ENCODE measurements at regions not wholly inside any gene's neighbourhood (a gene's known extent, or its start where the extent isn't known, plus 50 kb on each side); places are given as distances from the start of the nearest gene placed in this dataset.
"Not testable (repeated sequence)": the region's sequence is repeated elsewhere in the genome, so short reads cannot be mapped to it uniquely, and the experiment has no call there.

- H3K36me3 Mint-ChIP-seq (ENCODE audit: low read depth); DNase-seq (ENCODE audit: low spot score); H3K27me3 Mint-ChIP-seq (ENCODE audit: low read depth); H3K9me3 Mint-ChIP-seq; H3K4me1 Mint-ChIP-seq (ENCODE audit: low read depth); H3K27ac Mint-ChIP-seq; H3K4me3 Mint-ChIP-seq (ENCODE audit: low read depth); intact Hi-C loops (cut with micrococcal nuclease): not testable (repeated sequence)
These were observed 125.4 kb downstream of the MTERF1 start for GRCh38 chr7:91755121-91755520.

DNA sequence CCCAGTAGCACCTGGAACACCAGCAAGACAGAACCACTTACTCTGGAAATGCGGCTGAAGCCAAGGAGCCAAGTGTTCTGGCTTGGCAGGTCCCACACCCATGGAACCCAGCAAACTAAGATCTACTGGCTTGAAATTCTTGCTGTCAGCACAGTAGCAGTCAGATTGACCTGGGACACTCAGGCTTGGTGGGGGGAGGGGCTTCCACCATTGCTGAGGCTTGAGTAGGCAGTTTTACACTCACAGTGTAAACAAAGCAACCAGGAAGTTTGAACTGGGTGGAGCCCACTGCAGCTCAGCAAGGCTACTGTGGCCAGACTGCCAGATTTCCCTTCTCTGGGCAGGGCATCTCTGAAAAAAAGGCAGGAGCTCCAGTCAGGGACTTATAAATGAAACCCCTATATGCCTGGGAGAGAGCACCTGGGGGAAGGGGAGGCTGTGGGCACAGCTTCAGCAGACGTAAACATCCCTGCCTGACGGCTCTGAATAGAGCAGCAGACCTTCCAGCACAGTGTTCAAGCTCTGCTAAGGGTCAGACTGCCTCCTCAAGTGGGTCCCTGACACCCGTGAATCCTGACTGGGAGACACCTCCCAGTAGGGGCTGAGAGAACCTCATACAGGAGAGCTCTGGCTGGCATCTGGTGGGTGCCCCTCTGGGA, 121.2 kb downstream of the MTERF1 start:
- H3K9me3 Mint-ChIP-seq, result peaks cover 20% of the 10 kb centered on the region
- H3K27me3 Mint-ChIP-seq (ENCODE audit: low read depth), result no peaks in the 10 kb centered on the region

GRCh38 chr7:91767820-91768219, 112.7 kb downstream of the MTERF1 start:
- no peaks in the 10 kb centered on the region for H3K4me1 Mint-ChIP-seq (ENCODE audit: low read depth)
- H3K4me3 Mint-ChIP-seq (ENCODE audit: low read depth), result no peak overlapping the region
- peaks cover 11% of the 10 kb centered on the region for H3K9me3 Mint-ChIP-seq
- no peaks in the 10 kb centered on the region for H3K36me3 Mint-ChIP-seq (ENCODE audit: low read depth)
- H3K27ac Mint-ChIP-seq, result no peak overlapping the region
- no peaks in the 10 kb centered on the region for H3K27me3 Mint-ChIP-seq (ENCODE audit: low read depth)
- no peak for DNase-seq (ENCODE audit: low spot score)
- intact Hi-C loops (cut with micrococcal nuclease), result no loop called here

More for the DNA sequence above, 121.2 kb downstream of the MTERF1 start:
- no peaks in the 10 kb centered on the region for H3K36me3 Mint-ChIP-seq (ENCODE audit: low read depth)
- no peak overlapping the region for H3K4me3 Mint-ChIP-seq (ENCODE audit: low read depth)
- intact Hi-C loops (cut with micrococcal nuclease), result no loop called here
- H3K27ac Mint-ChIP-seq, result no peak overlapping the region
- no peak for DNase-seq (ENCODE audit: low spot score)
- H3K4me1 Mint-ChIP-seq (ENCODE audit: low read depth), result no peaks in the 10 kb centered on the region

- no peaks in the 10 kb centered on the region for H3K36me3 Mint-ChIP-seq (ENCODE audit: low read depth)
- no peak for DNase-seq (ENCODE audit: low spot score)
- no peak overlapping the region for H3K4me3 Mint-ChIP-seq (ENCODE audit: low read depth)
- no peaks in the 10 kb centered on the region for H3K4me1 Mint-ChIP-seq (ENCODE audit: low read depth)
- no peaks in the 10 kb centered on the region for H3K27me3 Mint-ChIP-seq (ENCODE audit: low read depth)
- H3K9me3 Mint-ChIP-seq, result no peaks in the 10 kb centered on the region
- H3K27ac Mint-ChIP-seq, result no peak overlapping the region
- intact Hi-C loops (cut with micrococcal nuclease), result no loop called here
These were observed 109.1 kb downstream of the MTERF1 start for GRCh38 chr7:91771394-91771793.

GRCh38 chr7:91771921-91772815, 108.3 kb downstream of the MTERF1 start:
- Mint-ChIP-seq H3K27me3 (ENCODE audit: low read depth) (no peaks in the 10 kb centered on the region), H3K4me1 (ENCODE audit: low read depth) (no peaks in the 10 kb centered on the region), H3K9me3 (no peaks in the 10 kb centered on the region), H3K4me3 (ENCODE audit: low read depth) (no peak overlapping the region), H3K27ac (no peak overlapping the region), H3K36me3 (ENCODE audit: low read depth) (no peaks in the 10 kb centered on the region)
- no peak for DNase-seq (ENCODE audit: low spot score)
- intact Hi-C loops (cut with micrococcal nuclease), result no loop called here

DNA sequence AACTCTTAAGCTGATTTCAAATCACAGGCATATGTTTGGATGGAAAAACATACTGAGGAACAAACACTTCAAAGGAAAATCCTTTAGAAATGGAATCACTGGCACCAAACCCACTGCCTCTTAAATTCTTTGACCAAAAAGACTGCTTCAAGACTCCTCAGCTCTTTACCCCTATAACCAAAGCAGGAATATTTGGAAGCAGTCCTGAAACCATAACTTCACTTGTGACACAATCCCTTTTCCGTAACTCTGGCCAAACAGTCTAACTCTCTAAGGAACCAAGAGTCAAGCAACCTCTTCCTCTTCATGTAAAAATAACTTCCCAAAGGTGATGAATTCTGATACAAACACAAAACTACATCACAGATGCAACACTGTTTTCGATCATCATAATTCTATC, 104.3 kb downstream of the MTERF1 start:
- H3K9me3 Mint-ChIP-seq, result no peaks in the 10 kb centered on the region
- H3K4me3 Mint-ChIP-seq (ENCODE audit: low read depth), result no peak overlapping the region

DNA sequence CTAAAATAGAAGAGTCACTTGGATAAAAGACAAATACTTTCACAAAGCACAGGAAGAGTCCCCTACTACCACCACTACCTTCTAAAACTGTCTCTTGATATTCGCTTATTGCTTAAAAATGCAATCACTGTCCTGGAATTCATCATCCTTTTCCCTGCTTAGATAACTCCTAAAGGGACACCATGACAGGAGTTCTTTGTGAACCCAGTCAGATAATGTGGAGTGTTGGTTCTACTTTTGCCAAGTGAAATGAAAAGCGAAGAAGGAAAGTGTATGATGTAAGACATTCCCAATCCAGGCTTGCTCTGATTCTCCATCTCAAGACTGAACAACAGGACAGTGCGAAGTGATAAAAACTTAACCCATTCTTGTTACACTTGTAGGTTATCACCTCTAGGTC, 103.0 kb downstream of the MTERF1 start:
- peaks cover 5% of the 10 kb centered on the region for H3K27me3 Mint-ChIP-seq (ENCODE audit: low read depth)
- DNase-seq (ENCODE audit: low spot score), result no peak
- H3K4me3 Mint-ChIP-seq (ENCODE audit: low read depth), result no peak overlapping the region
- H3K9me3 Mint-ChIP-seq, result no peaks in the 10 kb centered on the region
- intact Hi-C loops (cut with micrococcal nuclease), result no loop called here
- H3K27ac Mint-ChIP-seq, result no peak overlapping the region
- no peaks in the 10 kb centered on the region for H3K4me1 Mint-ChIP-seq (ENCODE audit: low read depth)
- H3K36me3 Mint-ChIP-seq (ENCODE audit: low read depth), result no peaks in the 10 kb centered on the region

More for the DNA sequence above, 104.3 kb downstream of the MTERF1 start:
- no peaks in the 10 kb centered on the region for H3K4me1 Mint-ChIP-seq (ENCODE audit: low read depth)
- no peak for DNase-seq (ENCODE audit: low spot score)
- H3K36me3 Mint-ChIP-seq (ENCODE audit: low read depth), result no peaks in the 10 kb centered on the region
- intact Hi-C loops (cut with micrococcal nuclease), result no loop called here
- H3K27me3 Mint-ChIP-seq (ENCODE audit: low read depth), result peaks cover 2% of the 10 kb centered on the region
- H3K27ac Mint-ChIP-seq, result no peak overlapping the region

GRCh38 chr7:91778416-91778815, 102.1 kb downstream of the MTERF1 start:
- no peaks in the 10 kb centered on the region for H3K9me3 Mint-ChIP-seq
- H3K27ac Mint-ChIP-seq, result no peak overlapping the region
- H3K4me1 Mint-ChIP-seq (ENCODE audit: low read depth), result no peaks in the 10 kb centered on the region
- intact Hi-C loops (cut with micrococcal nuclease), result no loop called here
- no peak overlapping the region for H3K4me3 Mint-ChIP-seq (ENCODE audit: low read depth)
- no peak for DNase-seq (ENCODE audit: low spot score)
- H3K36me3 Mint-ChIP-seq (ENCODE audit: low read depth), result no peaks in the 10 kb centered on the region
- peaks cover 11% of the 10 kb centered on the region for H3K27me3 Mint-ChIP-seq (ENCODE audit: low read depth)

- Mint-ChIP-seq H3K9me3 (no peaks in the 10 kb centered on the region), H3K27me3 (ENCODE audit: low read depth) (peaks cover 13% of the 10 kb centered on the region), H3K36me3 (ENCODE audit: low read depth) (no peaks in the 10 kb centered on the region), H3K4me3 (ENCODE audit: low read depth) (no peak overlapping the region), H3K4me1 (ENCODE audit: low read depth) (no peaks in the 10 kb centered on the region), H3K27ac (no peak overlapping the region)
- no peak for DNase-seq (ENCODE audit: low spot score)
- intact Hi-C loops (cut with micrococcal nuclease), result loop anchor here (10.0 kb wide), 1 partner anchor 696 kb away; no protein-coding TSS in a partner anchor
These were observed 100.0 kb downstream of the MTERF1 start for GRCh38 chr7:91780521-91780920.

GRCh38 chr7:91784469-91784868, 96.0 kb downstream of the MTERF1 start:
- no peak overlapping the region for H3K4me3 Mint-ChIP-seq (ENCODE audit: low read depth)
- H3K4me1 Mint-ChIP-seq (ENCODE audit: low read depth), result no peaks in the 10 kb centered on the region
- H3K9me3 Mint-ChIP-seq, result no peaks in the 10 kb centered on the region
- DNase-seq (ENCODE audit: low spot score), result no peak
- peaks cover 11% of the 10 kb centered on the region for H3K27me3 Mint-ChIP-seq (ENCODE audit: low read depth)
- H3K36me3 Mint-ChIP-seq (ENCODE audit: low read depth), result no peaks in the 10 kb centered on the region
- H3K27ac Mint-ChIP-seq, result no peak overlapping the region
- intact Hi-C loops (cut with micrococcal nuclease), result loop anchor here (10.0 kb wide), 1 partner anchor 700 kb away; no protein-coding TSS in a partner anchor

GRCh38 chr7:91787931-91788330, 92.6 kb downstream of the MTERF1 start:
- no peak for DNase-seq (ENCODE audit: low spot score)
- intact Hi-C loops (cut with micrococcal nuclease), result loop anchor here (10.0 kb wide), 1 partner anchor 703 kb away; no protein-coding TSS in a partner anchor
- Mint-ChIP-seq H3K27ac (no peak overlapping the region), H3K4me3 (ENCODE audit: low read depth) (no peak overlapping the region), H3K9me3 (no peaks in the 10 kb centered on the region), H3K4me1 (ENCODE audit: low read depth) (no peaks in the 10 kb centered on the region), H3K36me3 (ENCODE audit: low read depth) (no peaks in the 10 kb centered on the region), H3K27me3 (ENCODE audit: low read depth) (peaks cover 6% of the 10 kb centered on the region)

DNA sequence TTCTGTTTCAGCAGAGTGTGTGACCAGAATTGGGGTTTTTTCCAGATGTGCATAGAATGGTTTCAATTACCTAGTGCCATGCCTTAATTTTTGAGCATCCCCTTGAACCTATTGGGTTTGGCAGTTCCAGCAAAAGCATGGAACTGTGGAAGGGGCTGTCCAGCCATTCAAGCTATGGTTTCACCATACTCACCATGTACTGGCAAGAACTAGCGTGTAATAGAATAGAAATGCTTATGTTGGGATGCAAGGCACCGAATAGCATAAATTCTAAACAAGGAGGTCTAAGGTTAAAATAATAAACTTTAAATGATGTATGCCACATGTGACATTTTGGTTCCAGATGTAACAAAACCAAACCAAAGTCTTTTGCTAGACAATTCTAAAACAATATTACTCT, 91.4 kb downstream of the MTERF1 start:
- H3K4me1 Mint-ChIP-seq (ENCODE audit: low read depth), result no peaks in the 10 kb centered on the region
- H3K27me3 Mint-ChIP-seq (ENCODE audit: low read depth), result peaks cover 2% of the 10 kb centered on the region
- intact Hi-C loops (cut with micrococcal nuclease), result loop anchor here (10.0 kb wide), 1 partner anchor 704 kb away; no protein-coding TSS in a partner anchor
- no peaks in the 10 kb centered on the region for H3K36me3 Mint-ChIP-seq (ENCODE audit: low read depth)
- no peak overlapping the region for H3K4me3 Mint-ChIP-seq (ENCODE audit: low read depth)
- DNase-seq (ENCODE audit: low spot score), result no peak
- no peaks in the 10 kb centered on the region for H3K9me3 Mint-ChIP-seq
- H3K27ac Mint-ChIP-seq, result no peak overlapping the region

DNA sequence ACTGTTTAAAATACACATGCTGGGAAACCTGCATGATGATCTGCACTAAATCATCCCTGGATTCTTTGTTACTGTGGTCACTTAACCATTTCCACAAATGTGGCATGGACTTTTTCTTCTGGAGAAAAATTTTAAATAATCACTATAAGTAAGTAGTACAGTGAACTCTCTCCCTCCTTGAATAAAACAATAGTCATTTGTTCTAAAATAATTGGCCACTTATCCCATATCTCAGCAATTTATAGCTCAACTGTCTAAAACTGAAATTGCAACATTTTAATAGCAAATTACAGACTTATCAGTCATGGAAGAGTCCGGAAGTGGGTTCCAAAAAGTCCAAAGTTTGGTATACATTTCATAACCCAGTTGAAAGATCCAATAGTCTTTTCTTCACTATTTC, 90.9 kb downstream of the MTERF1 start:
- Mint-ChIP-seq H3K27ac (no peak overlapping the region), H3K36me3 (ENCODE audit: low read depth) (no peaks in the 10 kb centered on the region), H3K9me3 (no peaks in the 10 kb centered on the region), H3K4me1 (ENCODE audit: low read depth) (no peaks in the 10 kb centered on the region), H3K27me3 (ENCODE audit: low read depth) (peaks cover 2% of the 10 kb centered on the region), H3K4me3 (ENCODE audit: low read depth) (no peak overlapping the region)
- DNase-seq (ENCODE audit: low spot score), result no peak
- intact Hi-C loops (cut with micrococcal nuclease), result loop anchor here (10.0 kb wide), 1 partner anchor 705 kb away; no protein-coding TSS in a partner anchor
